ENCODE measurements at regions not wholly inside any gene's neighbourhood (a gene's known extent, or its start where the extent isn't known, plus 50 kb on each side); places are given as distances from the start of the nearest gene placed in this dataset.

GRCh38 chr15:38186507-38186906 is 66.1 kb upstream of the SPRED1 start:
- no peak for DNase-seq

DNA sequence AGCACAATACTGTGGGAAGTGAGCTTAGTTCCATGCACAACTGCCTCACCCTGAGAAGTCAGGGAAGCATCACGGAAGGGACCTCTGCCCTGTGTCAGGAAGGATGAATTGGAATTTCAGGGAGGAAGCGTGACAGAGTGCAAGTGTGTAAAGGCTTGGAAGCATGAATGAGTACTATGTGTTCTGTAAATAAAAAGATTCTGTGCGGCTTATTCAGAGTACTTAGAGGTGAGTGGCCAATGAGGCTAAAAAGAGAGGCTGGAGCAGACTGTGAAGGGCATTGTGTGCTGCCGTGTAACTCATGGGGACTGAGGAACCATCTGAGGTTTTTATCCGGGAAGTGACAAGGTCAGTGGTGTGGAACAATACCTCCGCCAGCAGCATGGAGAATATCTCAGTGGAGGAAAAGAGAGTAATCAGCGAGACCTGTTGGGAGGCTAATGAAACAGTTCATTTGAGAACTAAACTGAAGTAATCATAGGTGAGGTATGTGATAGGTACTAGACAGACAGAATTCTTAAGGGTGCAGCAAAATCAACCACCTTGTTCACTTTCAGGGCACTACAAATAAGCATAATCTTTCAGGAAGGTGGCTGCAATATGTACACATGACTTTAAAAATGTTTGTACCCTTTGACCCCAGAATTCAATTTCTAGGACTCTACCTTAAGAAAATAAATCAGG is 64.9 kb upstream of the SPRED1 start:
- no peak for DNase-seq

DNA sequence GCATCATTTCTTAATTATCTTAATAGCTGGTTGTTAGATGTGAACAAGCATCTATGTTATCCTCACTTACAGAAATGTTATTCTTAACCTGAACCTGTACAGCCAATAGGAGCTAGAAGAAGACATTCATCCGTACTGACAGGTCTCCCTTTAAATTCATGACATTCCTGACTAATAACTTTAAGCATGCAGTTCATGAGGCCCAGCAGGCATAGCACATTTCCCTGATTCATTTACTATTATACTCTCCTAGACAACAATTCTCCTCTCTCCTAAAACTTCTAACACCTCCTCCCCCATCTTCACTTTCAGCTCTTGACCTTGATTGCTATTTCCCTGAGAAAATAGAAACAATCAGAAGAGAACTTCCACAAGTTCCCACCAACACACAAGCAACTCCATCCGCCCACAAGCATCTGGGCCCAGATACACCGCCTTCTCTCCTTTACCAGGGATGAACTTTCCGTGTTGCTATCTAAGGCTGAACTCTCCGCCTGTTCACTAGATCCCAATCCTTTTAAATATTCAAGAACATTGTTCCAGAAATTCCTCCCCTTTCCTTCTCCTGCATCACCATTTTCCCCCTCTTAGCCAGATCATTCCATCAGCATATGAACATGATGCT is 62.9 kb upstream of the SPRED1 start:
- no peak for DNase-seq

DNA sequence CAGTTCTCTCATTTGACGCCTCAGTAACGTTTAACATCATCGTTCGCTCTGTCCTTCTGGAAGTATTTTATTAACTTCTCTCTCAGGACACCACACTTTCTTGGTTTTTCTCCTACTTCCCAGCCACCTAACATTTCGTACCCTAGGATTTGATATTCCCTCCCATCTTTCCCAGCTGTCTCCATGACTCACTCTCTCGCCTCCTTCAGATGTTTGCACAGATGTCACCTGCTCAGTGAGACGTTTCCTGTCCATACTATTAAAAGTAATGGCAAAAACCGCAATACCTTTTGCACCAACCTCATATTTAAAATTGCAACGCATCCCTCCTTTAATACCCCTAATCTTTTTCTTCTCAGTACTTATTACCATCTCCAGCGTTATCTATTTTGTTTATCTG is 62.1 kb upstream of the SPRED1 start:
- no peak for DNase-seq

GRCh38 chr15:38192496-38192895 is 60.1 kb upstream of the SPRED1 start:
- no peak for DNase-seq

DNA sequence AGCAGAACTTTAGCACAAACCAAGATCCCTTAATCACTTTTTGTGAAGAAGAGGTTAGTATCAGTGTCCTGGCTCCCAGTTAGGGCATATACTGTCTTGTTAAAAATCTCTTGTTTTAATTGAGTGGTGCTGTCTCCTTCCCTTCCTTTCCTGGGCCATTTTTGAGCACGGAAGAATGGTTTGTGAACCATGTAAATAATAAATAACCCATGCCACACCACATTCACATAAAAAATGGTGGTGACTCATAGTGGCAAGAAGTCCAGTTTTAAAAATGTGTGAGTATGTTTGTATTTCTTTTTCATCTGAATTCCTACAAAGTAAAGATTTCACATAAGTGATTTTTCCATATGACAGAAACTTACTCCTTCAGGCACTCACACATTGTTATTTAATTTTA is 59.1 kb upstream of the SPRED1 start:
- no peak for DNase-seq

DNA sequence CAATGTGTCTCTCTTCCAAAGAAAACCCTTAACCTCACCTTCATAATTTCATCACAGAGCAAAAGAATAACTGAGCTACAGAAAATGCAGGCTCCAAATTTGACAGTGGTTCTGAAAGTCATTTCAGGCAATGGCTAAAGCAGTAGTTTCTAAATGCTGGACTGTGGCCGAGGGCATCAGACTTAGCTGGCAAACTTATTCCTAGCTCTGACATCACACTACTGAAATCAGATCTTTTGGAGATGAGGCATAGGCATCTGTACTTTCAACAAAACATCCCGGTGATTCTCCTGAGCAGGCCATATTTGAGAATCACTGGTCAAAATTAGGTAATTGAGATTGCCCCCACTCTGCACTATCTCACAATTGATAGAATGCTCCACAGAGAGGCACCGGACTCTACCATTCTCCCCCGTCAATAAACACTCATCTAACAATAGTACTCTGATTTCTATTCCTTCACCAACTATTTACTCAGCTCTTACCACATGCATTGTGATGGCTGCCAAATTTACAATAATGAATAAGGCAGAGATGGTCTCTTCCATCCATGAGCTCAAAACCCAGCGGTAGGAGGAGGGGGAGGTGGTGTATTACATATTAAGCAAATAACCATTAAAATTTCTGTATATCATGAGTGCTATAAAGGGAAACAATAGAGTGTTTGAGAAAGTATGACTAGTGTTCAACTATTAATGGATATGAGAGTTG is 57.3 kb upstream of the SPRED1 start:
- no peak for DNase-seq

DNA sequence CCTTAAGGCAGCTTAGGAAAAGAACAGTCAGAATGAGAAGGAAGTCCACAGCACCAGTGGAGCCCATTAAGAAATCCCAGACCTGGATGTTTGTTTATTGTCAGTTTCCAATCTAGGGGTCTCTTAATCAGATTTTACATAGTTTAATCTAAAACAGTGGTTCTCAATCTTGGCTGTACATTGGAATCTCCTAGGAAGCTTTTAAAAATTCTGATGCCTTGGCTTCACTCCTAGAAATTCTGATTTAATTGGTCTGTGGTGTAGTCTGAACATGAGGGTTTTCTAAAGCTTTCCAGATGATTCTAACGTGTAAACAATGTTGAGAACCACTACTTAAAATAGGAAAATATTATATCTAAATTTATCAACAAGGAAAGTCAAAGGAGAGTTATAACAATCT is 56.6 kb upstream of the SPRED1 start:
- no peak for DNase-seq

GRCh38 chr15:38197553-38197952 is 55.1 kb upstream of the SPRED1 start:
- DNase-seq = no peak

GRCh38 chr15:38201714-38202113 is 50.9 kb upstream of the SPRED1 start:
- no peak for DNase-seq

DNA sequence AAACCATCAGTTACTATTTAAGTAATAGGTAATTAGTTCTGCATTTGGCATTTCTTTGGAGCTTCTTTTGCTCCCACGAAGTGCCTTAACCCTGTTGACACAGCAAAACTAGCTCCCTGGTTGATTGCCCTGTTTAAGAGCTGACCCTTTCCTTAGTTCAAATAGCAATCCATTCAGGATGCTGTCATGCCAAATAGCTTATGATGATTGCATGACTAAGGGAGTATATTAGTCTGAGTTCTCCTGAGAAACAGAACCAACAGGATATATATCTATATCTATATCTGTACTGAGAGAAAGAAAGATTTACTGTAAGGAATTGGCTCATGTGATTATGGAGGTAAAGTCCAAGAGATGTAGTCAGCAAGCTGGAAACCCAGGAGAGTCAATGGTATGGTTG is 50.3 kb upstream of the SPRED1 start:
- no peak for DNase-seq

All from SW 1271 (cell line).